Activated T-cell treated with anti-CD3 and anti-CD28 coated beads, Interleukin-2, amount 50 U/mL, for 24 hours (primary cell): ENCODE measurements at regions not wholly inside any gene's neighbourhood (a gene's known extent, or its start where the extent isn't known, plus 50 kb on each side); places are given as distances from the start of the nearest gene placed in this dataset.

Experiments used
- DNase-seq: peaks from one replicate; pipeline ENCODE4 v3.0.0-alpha.2; 2020
- H3K27ac Mint-ChIP-seq: 2 replicates; pipeline ENCODE4 v1.8.0; 2020; ENCODE audit warnings: mild to moderate bottlenecking, mixed read lengths
- H3K27me3 Mint-ChIP-seq: 2 replicates; pipeline ENCODE4 v1.8.0; 2020; ENCODE audit warnings: mixed read lengths
- H3K36me3 Mint-ChIP-seq: 2 replicates; pipeline ENCODE4 v1.8.0; 2020; ENCODE audit warnings: low read depth, mixed read lengths
- H3K4me1 Mint-ChIP-seq: 2 replicates; pipeline ENCODE4 v1.8.0; 2020; ENCODE audit warnings: low read depth, mixed read lengths
- H3K4me3 Mint-ChIP-seq: 2 replicates; pipeline ENCODE4 v1.8.0; 2020; ENCODE audit warnings: mild to moderate bottlenecking, moderate library complexity, mixed read lengths
- H3K9me3 Mint-ChIP-seq: 2 replicates; pipeline ENCODE4 v1.8.0; 2020; ENCODE audit warnings: mixed read lengths

DNA sequence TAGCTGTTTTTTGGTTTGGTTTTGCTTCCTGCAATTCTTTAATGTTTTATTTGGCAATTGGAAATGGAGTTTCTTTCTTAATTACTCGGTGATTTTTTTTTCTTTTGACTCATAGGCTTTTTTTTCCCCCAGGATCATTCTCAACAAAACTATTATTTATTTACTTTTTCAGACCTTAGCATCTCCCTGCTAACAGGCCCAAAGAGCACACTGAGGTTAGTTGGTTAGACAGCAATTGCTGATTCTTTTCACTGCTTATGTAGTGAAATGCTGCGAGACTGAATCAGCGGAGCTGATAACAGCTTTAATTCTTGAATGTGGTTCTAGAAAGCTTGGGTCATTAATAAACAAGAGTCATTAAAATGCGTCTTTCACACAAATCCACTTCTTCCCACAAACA is 79.1 kb upstream of the ZFP64 start:
- Mint-ChIP-seq H3K4me3 (no peak overlapping the region), H3K27ac (no peak overlapping the region), H3K4me1 (no peaks in the 10 kb centered on the region), H3K9me3 (no peaks in the 10 kb centered on the region), H3K27me3 (peaks cover 3% of the 10 kb centered on the region), H3K36me3 (no peaks in the 10 kb centered on the region)
- no peak for DNase-seq

DNA sequence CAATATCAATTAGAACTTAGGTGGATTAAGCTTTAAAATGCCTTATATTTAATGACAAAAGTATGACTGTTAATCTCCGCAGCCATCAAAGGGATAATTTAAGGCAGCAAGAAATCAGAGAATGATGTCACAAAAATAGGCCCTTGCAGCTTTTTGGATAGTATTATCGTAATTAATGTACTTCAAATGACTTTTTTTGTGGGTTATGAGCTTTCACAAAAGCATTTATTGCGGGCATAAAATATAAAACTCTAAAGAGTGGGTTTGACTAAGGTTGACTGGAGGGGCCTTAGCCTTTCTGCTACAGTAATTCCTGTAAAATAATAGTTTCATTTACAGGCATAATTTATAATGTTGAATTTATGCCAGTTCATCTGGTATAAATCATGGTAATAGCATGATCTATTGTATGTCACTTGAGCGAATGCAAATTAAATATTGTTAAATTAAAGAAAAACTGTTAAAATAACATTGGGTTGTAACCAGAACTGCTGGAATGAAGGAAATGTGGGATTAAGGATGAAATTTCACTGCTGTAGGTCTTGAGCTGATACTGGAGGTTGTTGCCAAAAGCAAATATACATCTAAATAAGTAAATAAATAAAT is 78.5 kb upstream of the ZFP64 start:
- Mint-ChIP-seq H3K27ac (no peak overlapping the region), H3K27me3 (peaks cover 8% of the 10 kb centered on the region), H3K4me1 (no peaks in the 10 kb centered on the region), H3K36me3 (no peaks in the 10 kb centered on the region), H3K9me3 (no peaks in the 10 kb centered on the region), H3K4me3 (no peak overlapping the region)
- DNase-seq, result no peak

DNA sequence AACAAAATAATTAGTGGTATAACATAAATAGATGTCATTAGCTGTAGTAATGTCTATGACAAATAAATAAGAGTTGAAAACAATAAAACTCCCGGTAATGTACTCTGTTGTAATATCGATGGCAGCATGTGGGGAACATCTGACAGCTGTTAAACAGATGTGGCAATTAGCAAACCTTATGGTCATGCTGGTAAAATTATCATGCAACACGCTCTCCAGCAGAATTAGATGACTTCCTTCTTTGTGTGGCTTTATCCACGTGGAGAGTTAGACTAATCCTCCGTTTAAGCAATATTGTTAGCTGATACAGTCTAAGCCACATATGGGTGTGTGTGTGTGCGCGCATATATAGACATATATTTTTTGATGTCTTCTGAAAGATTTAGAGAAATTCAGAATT is 77.7 kb upstream of the ZFP64 start:
- no peak overlapping the region for H3K4me3 Mint-ChIP-seq
- H3K4me1 Mint-ChIP-seq, result no peaks in the 10 kb centered on the region
- H3K27me3 Mint-ChIP-seq, result peaks cover 8% of the 10 kb centered on the region
- no peaks in the 10 kb centered on the region for H3K36me3 Mint-ChIP-seq
- DNase-seq, result no peak
- no peaks in the 10 kb centered on the region for H3K9me3 Mint-ChIP-seq
- no peak overlapping the region for H3K27ac Mint-ChIP-seq

DNA sequence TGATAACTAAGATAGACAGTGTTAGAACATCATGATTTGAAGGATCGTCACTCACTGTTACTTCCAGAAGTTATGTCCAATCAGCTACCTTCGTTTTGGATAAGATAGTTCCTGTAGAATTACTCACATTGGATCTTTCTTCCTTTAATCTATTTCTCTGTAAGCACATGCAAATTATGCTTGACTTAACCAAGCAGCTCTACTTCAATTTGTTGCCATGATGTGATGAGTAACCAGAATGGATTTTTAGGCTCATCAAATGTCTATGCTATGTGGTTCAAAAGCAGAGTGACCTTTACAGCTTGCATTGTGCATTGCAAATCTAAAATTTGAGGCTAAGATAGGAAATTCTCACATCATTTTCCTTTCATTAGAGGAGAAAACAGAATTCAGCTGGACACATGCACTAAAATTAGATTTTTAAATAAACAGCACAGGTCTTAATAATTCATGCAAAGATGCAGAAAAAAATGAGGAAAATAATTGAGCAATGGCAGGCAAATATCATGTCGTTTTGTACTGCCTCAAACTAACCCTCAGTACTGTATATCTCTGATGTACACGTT is 76.7 kb upstream of the ZFP64 start:
- no peak for DNase-seq
- no peaks in the 10 kb centered on the region for H3K9me3 Mint-ChIP-seq
- no peak overlapping the region for H3K4me3 Mint-ChIP-seq
- H3K4me1 Mint-ChIP-seq, result no peaks in the 10 kb centered on the region
- H3K27ac Mint-ChIP-seq, result no peak overlapping the region
- no peaks in the 10 kb centered on the region for H3K36me3 Mint-ChIP-seq
- peaks cover 12% of the 10 kb centered on the region for H3K27me3 Mint-ChIP-seq

DNA sequence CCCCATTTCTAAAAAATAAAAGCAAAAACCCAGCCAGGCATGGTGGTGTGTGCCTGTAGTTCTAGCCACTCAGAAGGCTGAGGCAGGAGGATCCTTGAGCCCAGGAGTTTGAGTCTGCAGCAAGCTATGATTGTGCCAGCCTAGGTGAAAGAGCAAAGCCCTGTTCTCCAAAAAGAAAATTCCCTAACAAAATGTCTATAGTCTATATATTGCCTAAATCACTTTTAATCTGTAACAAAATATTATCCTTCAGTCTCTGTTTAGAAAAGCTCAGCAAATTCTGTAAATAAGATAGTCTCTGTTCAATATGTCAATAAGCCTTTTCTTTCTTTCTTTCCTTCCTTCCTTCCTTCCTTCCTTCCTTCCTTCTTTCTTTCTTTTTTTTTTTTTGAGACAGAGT is 75.8 kb upstream of the ZFP64 start:
- no peaks in the 10 kb centered on the region for H3K9me3 Mint-ChIP-seq
- H3K36me3 Mint-ChIP-seq, result no peaks in the 10 kb centered on the region
- no peaks in the 10 kb centered on the region for H3K4me1 Mint-ChIP-seq
- no peak overlapping the region for H3K27ac Mint-ChIP-seq
- DNase-seq, result no peak
- H3K4me3 Mint-ChIP-seq, result no peak overlapping the region
- peaks cover 18% of the 10 kb centered on the region for H3K27me3 Mint-ChIP-seq

DNA sequence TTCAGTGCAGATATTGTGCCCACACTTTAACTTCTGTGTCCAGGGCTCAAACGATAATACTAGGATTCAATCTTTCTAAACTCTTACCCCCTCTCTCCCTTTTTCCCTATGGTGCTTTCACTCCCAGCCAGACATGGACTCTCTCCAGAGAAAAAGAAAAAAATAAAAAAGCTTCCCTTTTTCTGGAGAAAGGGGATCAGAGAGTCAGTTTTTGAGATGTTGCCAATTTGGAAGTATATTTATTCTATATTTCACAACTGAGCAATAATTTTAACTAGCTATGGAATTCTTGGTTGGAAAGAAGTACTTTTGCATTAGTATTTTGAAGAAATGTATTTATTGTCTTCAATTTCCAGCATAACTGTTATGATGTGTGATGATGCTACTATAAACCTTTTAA is 72.2 kb upstream of the ZFP64 start:
- peaks cover 18% of the 10 kb centered on the region for H3K27me3 Mint-ChIP-seq
- H3K9me3 Mint-ChIP-seq, result no peaks in the 10 kb centered on the region
- no peak overlapping the region for H3K4me3 Mint-ChIP-seq
- H3K36me3 Mint-ChIP-seq, result no peaks in the 10 kb centered on the region
- H3K4me1 Mint-ChIP-seq, result no peaks in the 10 kb centered on the region
- DNase-seq, result no peak
- no peak overlapping the region for H3K27ac Mint-ChIP-seq

DNA sequence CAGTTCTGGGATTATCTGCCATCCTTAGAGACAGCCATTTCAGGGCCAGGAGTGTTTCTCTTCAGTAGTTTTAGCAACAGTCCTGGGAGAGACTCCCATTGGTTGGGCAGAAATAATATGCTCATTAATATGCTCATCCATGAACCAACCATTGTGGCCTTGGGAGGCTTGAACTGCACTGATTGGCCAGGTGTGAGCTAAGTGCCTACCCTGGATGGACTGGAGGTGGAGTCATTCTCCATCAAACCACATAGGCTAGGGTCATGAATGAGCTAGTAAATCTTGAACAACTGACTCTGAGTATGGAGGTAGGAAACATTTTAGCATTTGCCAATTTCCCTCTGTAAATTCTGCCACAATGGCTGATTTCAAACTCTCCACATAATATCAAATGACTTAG is 70.2 kb upstream of the ZFP64 start:
- Mint-ChIP-seq H3K36me3 (no peaks in the 10 kb centered on the region), H3K4me3 (no peak overlapping the region), H3K4me1 (no peaks in the 10 kb centered on the region), H3K9me3 (peaks cover 2% of the 10 kb centered on the region), H3K27me3 (peaks cover 23% of the 10 kb centered on the region), H3K27ac (no peak overlapping the region)
- no peak for DNase-seq

DNA sequence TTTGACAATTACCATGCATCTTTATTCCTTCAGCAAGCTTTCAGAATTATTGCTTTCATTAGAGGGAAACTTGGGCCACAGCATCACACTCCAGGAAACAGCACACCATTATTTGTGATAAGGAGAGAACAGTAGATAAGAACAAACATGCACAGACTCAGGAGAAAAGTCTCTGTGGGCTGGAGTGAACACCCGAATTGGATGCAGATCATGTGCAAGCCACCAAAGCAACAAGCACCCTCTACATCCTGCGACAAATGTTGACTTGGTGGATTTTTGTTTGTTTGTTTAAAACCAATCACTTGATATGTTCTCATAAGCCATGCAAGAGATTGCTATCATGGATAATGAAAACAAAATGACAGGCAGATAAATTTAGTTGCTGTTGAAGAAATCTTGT is 67.7 kb upstream of the ZFP64 start:
- no peaks in the 10 kb centered on the region for H3K4me1 Mint-ChIP-seq
- H3K27me3 Mint-ChIP-seq, result peaks cover 27% of the 10 kb centered on the region
- H3K9me3 Mint-ChIP-seq, result peaks cover 2% of the 10 kb centered on the region
- no peaks in the 10 kb centered on the region for H3K36me3 Mint-ChIP-seq
- no peak overlapping the region for H3K4me3 Mint-ChIP-seq
- H3K27ac Mint-ChIP-seq, result no peak overlapping the region
- DNase-seq, result no peak

DNA sequence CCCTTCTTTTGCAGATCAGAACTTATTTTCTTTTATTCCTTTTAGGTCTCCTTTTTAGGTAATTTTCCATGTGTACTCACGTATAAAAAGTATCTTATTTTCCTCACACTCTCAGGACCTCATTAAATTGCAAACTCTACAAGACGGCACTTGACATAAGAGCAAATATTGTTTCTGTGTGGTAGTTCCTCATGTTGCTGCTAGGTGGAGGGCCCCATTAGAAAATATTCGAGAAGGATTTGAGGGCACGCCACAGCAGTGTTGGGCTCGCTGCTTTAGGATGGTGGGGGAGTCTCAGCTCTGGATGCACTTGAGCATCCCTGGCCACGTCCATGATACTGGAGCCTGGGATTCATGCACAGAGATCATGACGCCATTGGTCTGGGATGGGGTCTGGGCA is 64.9 kb upstream of the ZFP64 start:
- H3K4me3 Mint-ChIP-seq, result no peak overlapping the region
- no peak for DNase-seq
- no peak overlapping the region for H3K27ac Mint-ChIP-seq
- peaks cover 15% of the 10 kb centered on the region for H3K27me3 Mint-ChIP-seq
- no peaks in the 10 kb centered on the region for H3K36me3 Mint-ChIP-seq
- H3K9me3 Mint-ChIP-seq, result peaks cover 2% of the 10 kb centered on the region
- H3K4me1 Mint-ChIP-seq, result no peaks in the 10 kb centered on the region

DNA sequence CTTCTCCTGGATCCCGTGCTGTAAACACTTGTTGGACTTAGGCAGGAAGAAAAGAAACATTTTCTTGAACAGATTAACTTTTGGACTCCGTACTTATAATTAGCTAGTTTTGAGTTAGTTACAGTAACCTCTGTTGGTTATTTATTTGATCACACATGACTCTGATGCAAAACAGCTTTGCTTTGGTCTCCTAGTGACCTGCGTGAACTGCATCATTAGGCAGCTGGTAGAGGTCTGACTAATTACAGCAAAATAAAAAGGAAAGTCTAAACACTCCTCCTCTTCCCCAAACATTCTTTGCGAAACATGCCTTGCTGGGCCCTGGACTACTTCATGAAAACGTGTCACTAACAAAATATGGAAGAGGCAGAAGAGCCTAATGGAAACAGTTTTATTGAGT is 61.1 kb upstream of the ZFP64 start:
- Mint-ChIP-seq H3K4me3 (no peak overlapping the region), H3K9me3 (no peaks in the 10 kb centered on the region), H3K27ac (no peak overlapping the region), H3K4me1 (no peaks in the 10 kb centered on the region), H3K27me3 (peaks cover 12% of the 10 kb centered on the region), H3K36me3 (no peaks in the 10 kb centered on the region)
- DNase-seq, result no peak

DNA sequence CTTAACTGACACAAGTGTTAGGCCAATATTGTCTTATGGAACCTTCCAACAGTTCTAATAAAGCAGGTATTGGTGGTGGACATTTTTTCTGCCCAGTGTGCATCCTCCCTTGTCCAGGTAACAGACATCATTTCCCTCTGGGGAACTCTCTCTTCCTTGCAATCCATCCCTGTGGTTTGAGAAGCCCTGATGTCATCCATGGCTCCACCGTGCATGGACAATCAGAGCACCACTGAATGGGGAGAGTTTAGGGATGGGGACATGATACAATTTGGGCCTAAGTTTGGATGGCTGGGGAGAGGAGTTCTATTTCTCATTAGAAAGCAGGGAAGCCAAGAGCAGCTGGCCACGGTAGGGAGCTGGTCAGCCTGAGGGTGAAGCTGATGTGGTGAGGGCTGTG is 60.2 kb upstream of the ZFP64 start:
- Mint-ChIP-seq H3K4me3 (no peak overlapping the region), H3K27me3 (peaks cover 9% of the 10 kb centered on the region), H3K36me3 (no peaks in the 10 kb centered on the region), H3K9me3 (no peaks in the 10 kb centered on the region), H3K4me1 (no peaks in the 10 kb centered on the region), H3K27ac (no peak overlapping the region)
- DNase-seq, result no peak

DNA sequence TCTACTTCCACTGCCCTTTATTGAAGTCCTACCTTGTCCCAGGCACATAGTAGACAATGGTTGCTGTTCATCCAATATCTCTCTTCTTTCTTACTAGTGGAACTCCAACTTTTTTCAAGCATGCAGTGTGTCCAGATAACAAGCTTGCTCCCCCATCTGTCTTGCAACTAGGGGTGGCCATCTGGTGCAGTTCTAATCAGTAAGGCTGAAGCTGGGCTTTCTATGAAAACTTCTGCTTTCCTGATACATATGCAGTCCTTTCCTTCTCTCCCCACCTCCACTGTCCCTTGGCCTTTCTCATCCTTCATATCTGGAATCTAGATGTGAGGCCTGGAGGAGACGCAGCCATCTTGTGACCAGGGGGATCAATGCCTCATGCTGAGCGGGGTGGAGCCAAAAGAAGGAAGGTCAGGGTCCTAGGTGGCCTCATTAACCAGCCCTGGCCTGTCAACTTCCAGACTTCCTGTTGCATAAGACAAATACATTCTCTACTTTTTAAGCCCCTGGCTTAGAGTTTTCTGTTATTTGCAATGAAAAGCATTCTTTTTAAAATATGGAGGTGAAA is 59.6 kb upstream of the ZFP64 start:
- Mint-ChIP-seq H3K27me3 (peaks cover 4% of the 10 kb centered on the region), H3K27ac (no peak overlapping the region), H3K4me1 (no peaks in the 10 kb centered on the region), H3K36me3 (no peaks in the 10 kb centered on the region), H3K4me3 (no peak overlapping the region), H3K9me3 (no peaks in the 10 kb centered on the region)
- DNase-seq, result no peak

DNA sequence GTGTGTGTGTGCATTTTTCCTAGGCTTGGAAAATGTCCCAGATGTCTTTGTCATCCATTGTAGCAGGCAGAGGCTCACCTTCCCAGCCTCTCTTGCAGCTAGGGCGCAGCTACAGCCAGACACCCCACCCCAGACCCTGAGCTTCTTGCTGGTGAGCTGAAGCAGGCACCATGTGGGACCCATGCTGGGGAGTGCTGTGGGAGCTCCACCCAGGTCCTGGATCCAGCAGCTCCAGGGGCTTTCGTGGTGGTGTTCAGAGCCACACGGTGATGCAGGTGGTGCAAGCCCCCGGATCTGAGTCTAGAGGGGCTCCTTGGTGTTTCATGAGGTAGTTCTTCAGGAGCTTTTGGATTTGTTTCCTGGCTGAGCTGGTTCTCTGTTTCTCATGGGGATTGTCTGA is 56.0 kb upstream of the ZFP64 start:
- Mint-ChIP-seq H3K27me3 (no peaks in the 10 kb centered on the region), H3K4me3 (no peak overlapping the region)

DNA sequence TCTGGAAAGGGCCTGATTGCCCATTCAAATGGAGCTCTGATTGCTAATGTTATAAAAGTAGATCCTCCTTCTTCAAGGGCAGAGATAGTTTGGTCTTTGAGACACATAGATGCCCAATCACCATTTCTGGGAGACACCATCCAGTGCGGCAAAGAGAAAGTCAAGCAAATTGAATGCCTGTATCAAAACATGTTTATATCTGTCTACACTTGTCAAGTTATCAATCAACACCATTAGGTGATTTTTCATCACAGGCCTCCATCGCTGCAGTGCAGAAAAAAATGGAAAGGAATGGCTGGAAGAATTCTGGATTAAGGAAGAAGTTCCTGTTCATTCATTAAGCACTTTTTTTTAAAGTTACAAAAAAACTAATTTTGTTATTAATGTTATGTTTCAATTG is 54.8 kb upstream of the ZFP64 start:
- DNase-seq, result no peak
- H3K4me1 Mint-ChIP-seq, result no peaks in the 10 kb centered on the region
- H3K27me3 Mint-ChIP-seq, result no peaks in the 10 kb centered on the region
- H3K9me3 Mint-ChIP-seq, result no peaks in the 10 kb centered on the region
- no peak overlapping the region for H3K27ac Mint-ChIP-seq
- H3K36me3 Mint-ChIP-seq, result no peaks in the 10 kb centered on the region
- no peak overlapping the region for H3K4me3 Mint-ChIP-seq

More for the DNA sequence above, 56.0 kb upstream of the ZFP64 start:
- DNase-seq, result no peak
- Mint-ChIP-seq H3K36me3 (no peaks in the 10 kb centered on the region), H3K4me1 (no peaks in the 10 kb centered on the region), H3K27ac (no peak overlapping the region), H3K9me3 (no peaks in the 10 kb centered on the region)

DNA sequence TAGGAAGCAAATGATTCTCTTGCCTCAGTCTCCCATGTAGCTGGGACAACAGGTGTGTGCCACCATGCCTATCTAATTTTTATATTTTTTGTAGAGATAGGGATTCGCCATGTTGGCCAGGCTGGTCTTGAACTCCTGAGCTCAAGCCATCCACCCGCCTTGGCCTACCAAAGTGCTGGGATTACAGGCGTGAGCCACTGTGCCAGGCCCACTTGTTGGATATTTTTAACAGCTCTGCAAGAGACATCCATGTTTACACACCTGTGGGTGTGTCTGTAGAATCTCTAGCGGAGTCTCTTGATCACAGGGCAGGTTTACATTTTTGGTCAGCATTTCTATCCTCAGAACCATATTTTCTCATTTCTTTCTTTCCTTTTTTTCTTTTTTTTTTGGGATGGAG is 53.1 kb upstream of the ZFP64 start:
- Mint-ChIP-seq H3K9me3 (no peaks in the 10 kb centered on the region), H3K36me3 (no peaks in the 10 kb centered on the region), H3K4me3 (no peak overlapping the region), H3K27me3 (no peaks in the 10 kb centered on the region), H3K4me1 (peaks cover 2% of the 10 kb centered on the region), H3K27ac (no peak overlapping the region)
- no peak for DNase-seq
